GM23248 (cell line): ENCODE measurements at regions not wholly inside any gene's neighbourhood (a gene's known extent, or its start where the extent isn't known, plus 50 kb on each side); places are given as distances from the start of the nearest gene placed in this dataset.

ENCODE experiments used
- DNase-seq: peaks from one replicate; pipeline ENCODE4 v3.0.0-alpha.2; 2015
- H2AFZ ChIP-seq: fragments of 200-600 bp; sonication (generic); 2 replicates; pipeline ENCODE4 v1.6.1; 2016; ENCODE audit warnings: antibody characterized with exemption
- H3F3A ChIP-seq: fragments of 200-600 bp; sonication (generic); 2 replicates; pipeline ENCODE4 v1.6.1; 2016; ENCODE audit warnings: mild to moderate bottlenecking, antibody characterized with exemption, mixed run types; ENCODE audit not compliant: insufficient read depth
- H3K27ac ChIP-seq: fragments of 200-600 bp; sonication (generic); 2 replicates; pipeline ENCODE4 v1.5.1; 2016; ENCODE audit warnings: mild to moderate bottlenecking
- H3K27me3 ChIP-seq: fragments of 200-600 bp; sonication (generic); replicated peaks from 2 replicates; pipeline ENCODE4 v1.6.1; 2016; ENCODE audit warnings: mild to moderate bottlenecking; ENCODE audit not compliant: insufficient read depth
- H3K36me3 ChIP-seq: fragments of 200-600 bp; sonication (generic); 2 replicates; pipeline ENCODE4 v1.6.1; 2016; ENCODE audit warnings: low read depth, mild to moderate bottlenecking
- H3K4me1 ChIP-seq: fragments of 200-600 bp; sonication (generic); 2 replicates; pipeline ENCODE4 v1.6.1; 2016; ENCODE audit warnings: mild to moderate bottlenecking; ENCODE audit not compliant: insufficient read depth
- H3K4me2 ChIP-seq: fragments of 200-600 bp; sonication (generic); one replicate; pipeline ENCODE4 v1.6.1; 2016; ENCODE audit warnings: mild to moderate bottlenecking; ENCODE audit not compliant: unreplicated experiment
- H3K4me3 ChIP-seq: fragments of 200-600 bp; sonication (generic); 2 replicates; pipeline ENCODE4 v1.5.1; 2016; ENCODE audit warnings: mild to moderate bottlenecking
- H3K79me2 ChIP-seq: fragments of 200-600 bp; sonication (generic); 2 replicates; pipeline ENCODE4 v1.6.1; 2016; ENCODE audit warnings: mild to moderate bottlenecking; ENCODE audit not compliant: insufficient read depth
- H3K9ac ChIP-seq: fragments of 200-600 bp; sonication (generic); 2 replicates; pipeline ENCODE4 v1.6.1; 2016; ENCODE audit warnings: mild to moderate bottlenecking
- H3K9me2 ChIP-seq: fragments of 200-600 bp; sonication (generic); 2 replicates; pipeline ENCODE4 v1.6.1; 2016; ENCODE audit warnings: mixed run types, mild to moderate bottlenecking, moderate library complexity; ENCODE audit not compliant: insufficient read depth
- H3K9me3 ChIP-seq: fragments of 200-600 bp; sonication (generic); one replicate; pipeline ENCODE4 v1.6.1; 2017; ENCODE audit warnings: low read depth
- H4K20me1 ChIP-seq: fragments of 200-600 bp; sonication (generic); 2 replicates; pipeline ENCODE4 v1.6.0; 2016; ENCODE audit not compliant: insufficient read depth
- EZH2 ChIP-seq: fragments of 200-600 bp; sonication (generic); IDR thresholded peaks from 2 replicates; pipeline ENCODE4 v1.6.1; 2018; ENCODE audit warnings: antibody characterized with exemption, mild to moderate bottlenecking; ENCODE audit not compliant: insufficient read depth, poor library complexity, severe bottlenecking
- EZH2phosphoT487 ChIP-seq: fragments of 200-600 bp; sonication (generic); IDR thresholded peaks from 2 replicates; pipeline ENCODE4 v1.6.1; 2018; ENCODE audit warnings: antibody characterized with exemption, moderate library complexity, mild to moderate bottlenecking, low read depth; ENCODE audit not compliant: insufficient read depth
- WGBS, 2 experiments: methylation state at CpG; one replicate each; pipeline ENCODE4 v1.1.6; 2015 to 2017; ENCODE audit warnings: low lambda C conversion rate in 2 of 2, low coverage in 1 of 2; ENCODE audit errors: missing lambda C conversion rate in 2 of 2; 5-methylcytosine and 5-hydroxymethylcytosine counted together
- in situ Hi-C: fragments of 300-500 bp; cut with MboI; formaldehyde crosslinking; loops from 2 replicates; pipeline ENCODE4 v1.15.0; 2020

GRCh38 chr9:80156756-80157472, 585.1 kb downstream of the TLE4 start:
- H3K9me2 ChIP-seq: no peaks in the 10 kb centered on the region
- H3K27me3 ChIP-seq: peaks cover 10% of the 10 kb centered on the region
- WGBS, 2 experiments: 58 to 60% methylated on average over 2 of the region's 2 CpGs
- H3K79me2 ChIP-seq: no peaks in the 10 kb centered on the region
- no peak overlapping the region for H3K27ac ChIP-seq
- H3K4me2 ChIP-seq: no peak overlapping the region
- H3K4me1 ChIP-seq: no peaks in the 10 kb centered on the region
- no peak overlapping the region for H2AFZ ChIP-seq
- no peaks in the 10 kb centered on the region for H3K36me3 ChIP-seq
- no peak for DNase-seq
- no peaks in the 10 kb centered on the region for H3F3A ChIP-seq
- in situ Hi-C loops: no loop called here
- no peak overlapping the region for H3K9ac ChIP-seq
- no peak for TF ChIP-seq EZH2
- no peak for TF ChIP-seq EZH2phosphoT487
- H3K4me3 ChIP-seq: no peak overlapping the region
- H3K9me3 ChIP-seq: no peaks in the 10 kb centered on the region
- no peaks in the 10 kb centered on the region for H4K20me1 ChIP-seq

DNA sequence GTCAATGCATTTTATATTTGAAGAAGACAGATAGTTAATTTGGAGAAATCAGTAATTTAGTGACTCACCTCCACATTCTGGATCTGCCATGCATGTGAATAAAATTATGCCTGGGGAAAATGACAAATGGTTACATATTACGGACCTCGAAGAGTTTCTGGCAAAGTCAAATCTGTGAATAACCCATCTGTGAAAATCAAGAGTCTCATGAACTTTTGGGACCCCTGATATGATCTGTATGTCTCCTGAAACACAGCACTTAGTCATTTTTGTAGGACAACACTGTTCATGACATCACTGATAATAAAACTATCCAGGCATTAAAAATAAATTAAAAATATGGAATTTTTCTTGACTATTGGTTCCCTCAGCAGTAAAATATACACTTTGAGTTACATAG, 584.5 kb downstream of the TLE4 start:
- H3K4me3 ChIP-seq: no peak overlapping the region
- H3K9ac ChIP-seq: no peak overlapping the region
- no peaks in the 10 kb centered on the region for H3K36me3 ChIP-seq
- WGBS, 2 experiments: 47 to 57% methylated on average over 2 of the region's 2 CpGs
- H3K79me2 ChIP-seq: no peaks in the 10 kb centered on the region
- no peaks in the 10 kb centered on the region for H3K9me3 ChIP-seq
- no peak overlapping the region for H3K4me2 ChIP-seq
- no peak overlapping the region for H2AFZ ChIP-seq
- H4K20me1 ChIP-seq: no peaks in the 10 kb centered on the region
- no peaks in the 10 kb centered on the region for H3K4me1 ChIP-seq
- no peak for DNase-seq
- H3K9me2 ChIP-seq: no peaks in the 10 kb centered on the region
- no peak for TF ChIP-seq EZH2phosphoT487
- no peak for TF ChIP-seq EZH2
- H3K27me3 ChIP-seq: peaks cover 10% of the 10 kb centered on the region
- in situ Hi-C loops: no loop called here
- H3K27ac ChIP-seq: no peak overlapping the region
- H3F3A ChIP-seq: no peaks in the 10 kb centered on the region

GRCh38 chr9:80147866-80148265, 576.1 kb downstream of the TLE4 start:
- no peak for DNase-seq
- no peaks in the 10 kb centered on the region for H3K79me2 ChIP-seq
- TF ChIP-seq EZH2 (no peak), EZH2phosphoT487 (no peak)
- no peaks in the 10 kb centered on the region for H3K9me3 ChIP-seq
- H3K27me3 ChIP-seq: no peaks in the 10 kb centered on the region
- H3F3A ChIP-seq: no peaks in the 10 kb centered on the region
- in situ Hi-C loops: no loop called here
- no peak overlapping the region for H2AFZ ChIP-seq
- H4K20me1 ChIP-seq: no peaks in the 10 kb centered on the region
- H3K9me2 ChIP-seq: no peaks in the 10 kb centered on the region
- no peaks in the 10 kb centered on the region for H3K36me3 ChIP-seq
- H3K4me1 ChIP-seq: no peaks in the 10 kb centered on the region
- H3K4me3 ChIP-seq: no peak overlapping the region
- H3K9ac ChIP-seq: no peak overlapping the region
- no peak overlapping the region for H3K27ac ChIP-seq
- H3K4me2 ChIP-seq: no peak overlapping the region
- 33 to 37% methylated on average over 3 of the region's 3 CpGs for WGBS, 2 experiments

DNA sequence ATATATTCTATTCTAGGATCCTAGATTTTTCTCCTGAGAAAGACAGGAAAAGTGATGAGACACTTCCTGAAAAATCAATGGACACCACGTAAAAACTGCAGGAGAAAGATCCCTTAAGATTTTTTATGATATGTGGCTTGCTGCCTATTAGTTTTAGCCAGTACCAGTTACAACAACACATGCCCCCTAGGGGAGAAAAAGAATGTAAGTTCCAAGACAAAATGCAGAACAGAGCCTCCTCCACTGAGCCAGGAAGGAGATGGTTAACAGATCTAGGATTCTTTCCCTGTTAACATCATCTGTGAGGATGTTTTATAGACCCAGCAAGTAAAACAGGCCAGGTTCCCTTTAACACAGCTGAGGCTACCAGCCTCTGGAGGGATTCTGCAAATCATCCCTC, 574.7 kb downstream of the TLE4 start:
- H2AFZ ChIP-seq: no peak overlapping the region
- H3K4me2 ChIP-seq: no peak overlapping the region
- 0 to 3% methylated on average over 1 of the region's 1 CpG for WGBS, 2 experiments
- H3K9me2 ChIP-seq: no peaks in the 10 kb centered on the region
- no peaks in the 10 kb centered on the region for H3K4me1 ChIP-seq
- H3K79me2 ChIP-seq: no peaks in the 10 kb centered on the region
- no peaks in the 10 kb centered on the region for H4K20me1 ChIP-seq
- no peaks in the 10 kb centered on the region for H3K9me3 ChIP-seq
- H3K36me3 ChIP-seq: no peaks in the 10 kb centered on the region
- no peaks in the 10 kb centered on the region for H3K27me3 ChIP-seq
- no peak overlapping the region for H3K4me3 ChIP-seq
- no peak overlapping the region for H3K9ac ChIP-seq
- H3K27ac ChIP-seq: no peak overlapping the region
- TF ChIP-seq EZH2: no peak
- no peak for TF ChIP-seq EZH2phosphoT487
- in situ Hi-C loops: no loop called here
- no peaks in the 10 kb centered on the region for H3F3A ChIP-seq
- peak; percentile 14 for DNase-seq

DNA sequence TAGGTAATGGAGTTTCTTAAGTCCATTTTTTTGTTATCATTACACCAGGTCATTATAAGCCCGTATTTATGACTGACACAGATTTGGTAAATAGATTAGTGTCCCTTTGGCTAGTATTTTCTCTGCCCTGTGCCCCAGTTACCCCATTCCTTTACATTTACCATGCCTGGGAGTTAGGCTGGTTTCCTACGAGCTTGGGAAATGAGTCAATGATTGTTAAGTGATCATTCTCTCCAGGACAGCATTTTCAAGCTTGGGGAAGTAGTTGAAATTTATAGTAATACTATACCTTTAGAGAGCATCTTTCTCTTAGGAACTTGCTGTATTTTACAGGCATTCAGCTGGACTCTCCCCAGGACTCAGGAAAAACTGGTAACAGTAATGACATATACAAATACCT, 573.1 kb downstream of the TLE4 start:
- Histone ChIP-seq H3F3A (no peaks in the 10 kb centered on the region), H3K9me3 (no peaks in the 10 kb centered on the region), H3K27ac (no peak overlapping the region), H3K4me1 (no peaks in the 10 kb centered on the region), H3K9ac (no peak overlapping the region), H3K4me3 (no peak overlapping the region), H3K27me3 (no peaks in the 10 kb centered on the region), H2AFZ (no peak overlapping the region), H4K20me1 (no peaks in the 10 kb centered on the region), H3K36me3 (no peaks in the 10 kb centered on the region), H3K9me2 (no peaks in the 10 kb centered on the region), H3K4me2 (no peak overlapping the region), H3K79me2 (no peaks in the 10 kb centered on the region)
- WGBS, 2 experiments: 12 to 23% methylated on average over 2 of the region's 2 CpGs
- TF ChIP-seq EZH2 (no peak), EZH2phosphoT487 (no peak)
- no peak for DNase-seq
- in situ Hi-C loops: no loop called here
